Non-pigmented ciliary epithelial cell (primary cell): ENCODE measurements at regions not wholly inside any gene's neighbourhood (a gene's known extent, or its start where the extent isn't known, plus 50 kb on each side); places are given as distances from the start of the nearest gene placed in this dataset.
A peak's percentile ranks its signal among the peaks of the same experiment; 100 is the strongest.
"Not testable (repeated sequence)": the region's sequence is repeated elsewhere in the genome, so short reads cannot be mapped to it uniquely, and the experiment has no call there.

Experiments used
- DNase-seq: peaks from one replicate; pipeline ENCODE4 v3.0.0-alpha.2; 2010; ENCODE audit warnings: low read depth

DNA sequence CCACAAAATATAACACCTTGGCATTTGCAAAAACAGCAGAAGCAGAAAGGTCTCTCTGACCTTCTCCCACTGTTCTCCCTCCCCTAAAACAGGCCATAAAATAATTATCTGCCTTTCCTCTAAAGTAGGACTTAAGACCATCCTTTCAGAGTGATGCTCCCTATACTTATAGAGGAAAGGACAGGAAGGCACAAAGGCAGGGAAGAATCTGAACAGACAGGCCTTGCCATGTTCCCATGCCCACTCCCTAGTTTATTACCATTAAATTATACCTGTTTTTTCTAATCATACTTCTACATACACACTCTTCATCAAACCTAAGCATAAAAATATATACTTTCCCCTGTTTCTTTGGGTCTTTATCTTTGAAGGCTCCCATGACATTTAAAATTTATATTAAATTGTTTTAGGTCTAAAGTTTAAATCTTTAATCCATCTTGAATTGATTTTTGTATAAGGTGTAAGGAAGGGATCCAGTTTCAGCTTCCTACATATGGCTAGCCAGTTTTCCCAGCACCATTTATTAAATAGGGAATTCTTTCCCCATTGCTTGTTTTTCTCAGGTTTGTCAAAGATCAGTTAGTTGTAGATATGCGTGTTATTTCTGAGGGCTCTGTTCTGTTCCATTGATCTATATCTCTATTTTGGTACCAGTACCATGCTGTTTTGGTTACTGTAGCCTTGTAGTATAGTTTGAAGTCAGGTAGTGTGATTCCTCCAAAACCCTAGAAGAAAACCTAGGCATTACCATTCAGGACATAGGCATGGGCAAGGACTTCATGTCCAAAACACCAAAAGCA, 755.8 kb upstream of the ADGRB3 start:
- not testable (repeated sequence) for DNase-seq

- not testable (repeated sequence) for DNase-seq
Measured at GRCh38 chr6:67878216-67878615, 756.9 kb upstream of the ADGRB3 start.

GRCh38 chr6:67877288-67877687, 757.8 kb upstream of the ADGRB3 start:
- no peak for DNase-seq

DNA sequence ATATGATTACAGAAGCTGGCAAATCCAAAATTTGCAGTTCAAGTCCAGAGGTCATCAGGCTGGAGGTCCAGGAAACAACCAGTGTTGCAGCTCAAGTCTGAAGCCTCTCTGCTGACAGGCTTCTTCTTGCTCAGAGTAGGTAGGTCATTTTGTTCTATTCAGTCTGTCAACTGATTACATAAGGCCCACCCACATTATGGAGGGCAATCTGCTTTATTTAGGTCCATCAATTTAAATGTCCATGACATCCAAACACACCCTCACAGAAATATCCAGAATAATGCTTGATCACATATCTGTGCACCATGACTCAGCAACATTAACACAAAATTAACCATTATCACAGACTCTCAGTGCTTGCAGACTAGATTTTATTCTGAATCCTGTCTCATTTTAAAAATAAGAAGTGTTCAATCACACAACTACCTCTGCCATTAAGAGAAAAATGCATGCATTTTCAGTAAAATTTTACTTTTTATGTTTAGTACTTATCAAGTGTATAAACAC, 759.2 kb upstream of the ADGRB3 start:
- no peak for DNase-seq

DNA sequence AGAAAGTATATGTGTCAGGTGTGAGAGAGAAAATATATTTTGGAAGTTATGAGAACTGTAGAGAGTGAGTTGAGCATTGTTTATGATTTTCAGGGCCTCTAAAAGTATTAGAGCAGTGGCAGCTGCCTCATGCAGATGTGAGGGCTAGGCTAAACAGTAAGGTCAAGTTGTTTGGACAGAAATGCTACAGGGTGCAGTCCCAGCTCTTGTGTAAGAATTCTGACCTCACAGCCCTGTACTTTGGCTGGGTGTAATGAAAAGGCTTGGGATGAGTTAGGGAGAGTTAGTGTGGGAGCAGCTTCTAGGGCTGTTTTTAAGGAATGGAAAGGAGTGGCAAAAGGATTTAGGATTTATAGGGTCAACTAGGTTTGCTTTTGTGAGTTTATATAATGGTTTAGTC, 764.8 kb upstream of the ADGRB3 start:
- DNase-seq: no peak

GRCh38 chr6:67863346-67863745, 771.7 kb upstream of the ADGRB3 start:
- DNase-seq: no peak

- DNase-seq: peak; percentile 5
Measured at GRCh38 chr6:67854098-67854497, 781.0 kb upstream of the ADGRB3 start.

DNA sequence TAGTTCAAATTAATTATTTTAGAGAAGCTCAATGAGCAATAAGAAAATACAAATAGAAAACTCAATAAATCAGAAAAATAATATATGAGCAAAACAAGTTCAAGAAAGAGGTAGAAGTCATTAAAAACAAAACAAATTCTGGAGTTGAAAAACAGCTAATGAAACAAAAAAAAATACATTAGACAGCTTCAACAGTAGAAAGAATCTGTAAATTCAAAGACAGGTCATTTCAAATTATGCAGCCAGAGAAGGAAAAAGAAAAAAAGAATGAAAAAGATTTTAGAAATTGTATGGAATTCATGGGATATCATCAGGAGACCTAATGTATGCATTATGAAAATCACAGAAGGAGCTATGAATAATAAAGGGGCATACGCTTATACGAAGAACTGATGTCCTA, 795.3 kb upstream of the ADGRB3 start:
- no peak for DNase-seq

DNA sequence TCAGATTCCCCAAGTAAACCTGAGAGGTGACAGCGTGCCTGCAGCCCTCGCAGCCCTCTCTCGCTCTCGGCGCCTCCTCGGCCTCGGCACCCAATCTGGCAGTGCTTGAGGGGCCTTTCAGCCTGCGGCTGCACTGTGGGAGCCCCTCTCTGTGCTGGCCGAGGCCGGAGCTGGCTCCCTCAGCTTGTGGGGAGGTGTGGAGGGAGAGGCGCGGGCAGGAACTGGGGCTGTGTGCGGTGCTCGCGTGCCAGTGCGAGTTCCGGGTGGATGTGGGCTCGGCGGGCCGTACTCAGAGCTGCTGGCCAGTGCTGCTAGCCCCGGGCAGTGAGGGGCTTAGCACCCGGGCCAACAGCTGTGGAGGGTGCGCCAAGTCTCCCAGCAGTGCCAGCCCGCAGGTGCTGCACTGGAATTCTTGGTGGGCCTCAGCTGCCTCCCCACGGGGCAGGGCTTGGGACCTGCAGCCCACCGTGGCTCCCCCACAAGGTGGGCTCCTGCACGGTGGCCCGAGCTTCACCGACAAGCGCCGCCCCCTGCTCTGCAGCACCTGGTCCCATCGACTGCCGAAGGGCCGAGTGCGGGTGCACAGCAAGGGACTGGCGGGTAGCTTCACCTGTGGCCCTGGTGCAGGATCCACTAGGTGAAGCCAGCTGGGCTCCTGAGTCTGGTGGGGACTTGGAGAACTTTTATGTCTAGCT, 809.7 kb upstream of the ADGRB3 start:
- DNase-seq: no peak

- DNase-seq: no peak
Measured at GRCh38 chr6:67818322-67818721, 816.8 kb upstream of the ADGRB3 start.

DNA sequence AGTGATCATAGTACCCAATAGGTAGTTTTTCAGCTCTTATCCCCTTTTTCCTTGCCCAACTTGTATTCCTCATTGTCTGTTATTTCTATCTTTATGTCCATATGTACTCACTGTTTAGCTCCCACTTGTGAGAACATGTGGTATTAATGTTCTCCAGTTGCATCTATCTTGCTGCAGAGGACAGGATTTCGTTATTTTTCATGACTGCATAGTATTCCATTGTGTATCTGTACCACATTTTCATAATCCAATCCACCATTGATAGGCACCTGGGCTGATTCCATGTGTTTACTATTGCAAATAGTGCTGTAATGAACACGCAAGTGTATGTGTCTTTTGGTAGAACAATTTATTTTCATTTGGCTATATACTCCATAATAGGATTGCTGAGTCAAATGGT, 819.5 kb upstream of the ADGRB3 start:
- DNase-seq: no peak

DNA sequence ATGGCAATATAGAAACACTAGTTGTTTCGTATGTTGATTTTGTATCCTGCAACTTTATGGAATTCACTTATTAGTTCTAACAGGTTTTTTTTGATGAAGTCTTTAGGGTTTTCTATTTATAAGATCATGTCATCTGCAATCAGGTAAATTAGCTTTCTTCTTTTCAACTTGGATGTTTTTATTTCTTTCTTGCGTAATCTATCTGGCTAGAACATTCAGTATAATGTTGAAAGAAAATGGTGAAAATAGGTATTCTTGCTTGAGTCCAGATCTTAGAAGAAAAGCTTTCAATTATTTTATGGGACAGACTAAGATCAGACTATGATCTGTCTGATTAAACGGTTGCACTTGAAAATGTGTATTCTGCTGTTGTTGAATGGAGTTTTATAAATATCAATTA, 820.8 kb upstream of the ADGRB3 start:
- no peak for DNase-seq

DNA sequence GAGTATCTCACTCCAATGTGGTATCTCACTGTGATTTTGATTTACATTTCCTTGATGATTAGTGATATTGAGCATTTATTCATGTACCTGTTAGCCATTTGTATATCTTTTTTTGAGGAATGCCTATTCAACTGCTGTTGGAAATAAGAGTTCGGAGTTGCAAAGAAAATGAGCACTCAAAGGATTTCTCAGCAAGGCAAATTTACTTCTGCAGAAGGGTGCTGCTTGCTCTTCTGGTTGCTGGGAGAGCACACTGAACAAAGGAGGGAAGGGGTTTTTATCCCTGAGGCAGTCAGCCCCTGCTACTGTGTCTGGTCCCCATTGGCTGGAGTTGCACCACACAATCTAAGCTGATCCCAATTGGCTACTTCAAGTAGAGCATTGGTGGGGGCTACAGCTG, 822.4 kb upstream of the ADGRB3 start:
- DNase-seq: no peak

DNA sequence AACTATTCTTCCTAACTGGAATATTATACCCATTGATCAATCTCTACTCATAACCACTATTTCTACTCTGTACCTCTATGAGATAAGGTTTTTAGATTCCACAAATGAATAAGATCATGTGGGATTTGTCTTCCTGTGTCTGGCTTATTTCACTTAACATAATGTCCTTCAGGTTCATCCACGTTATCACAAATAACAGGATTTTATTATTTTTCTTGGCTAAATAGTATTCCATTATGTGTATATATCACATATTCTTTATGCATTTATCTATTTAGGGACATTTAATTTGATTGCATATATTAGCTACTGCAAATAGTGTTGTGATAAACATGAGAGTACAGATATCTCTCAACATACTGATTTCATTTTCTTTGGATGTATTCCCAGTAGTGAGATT, 823.0 kb upstream of the ADGRB3 start:
- DNase-seq: no peak

GRCh38 chr6:67811239-67812037, 823.6 kb upstream of the ADGRB3 start:
- DNase-seq: no peak

DNA sequence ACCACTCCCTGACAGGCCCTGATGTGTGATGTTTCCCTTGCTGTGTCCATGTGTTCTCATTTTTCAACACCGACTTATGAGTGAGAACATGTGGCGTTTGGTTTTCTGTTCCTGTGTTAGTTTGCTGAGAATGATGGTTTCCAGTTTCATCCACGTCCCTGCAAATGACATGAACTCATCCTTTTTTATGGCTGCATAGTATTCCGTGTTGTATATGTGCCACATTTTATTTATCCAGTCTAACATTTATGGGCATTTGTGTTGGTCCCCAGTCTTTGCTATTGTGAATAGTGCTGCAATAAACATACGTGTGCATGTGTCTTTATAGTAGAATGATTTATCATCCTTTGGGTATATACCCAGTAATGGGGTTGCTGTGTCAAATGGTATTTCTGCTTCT, 830.3 kb upstream of the ADGRB3 start:
- DNase-seq: not testable (repeated sequence)

DNA sequence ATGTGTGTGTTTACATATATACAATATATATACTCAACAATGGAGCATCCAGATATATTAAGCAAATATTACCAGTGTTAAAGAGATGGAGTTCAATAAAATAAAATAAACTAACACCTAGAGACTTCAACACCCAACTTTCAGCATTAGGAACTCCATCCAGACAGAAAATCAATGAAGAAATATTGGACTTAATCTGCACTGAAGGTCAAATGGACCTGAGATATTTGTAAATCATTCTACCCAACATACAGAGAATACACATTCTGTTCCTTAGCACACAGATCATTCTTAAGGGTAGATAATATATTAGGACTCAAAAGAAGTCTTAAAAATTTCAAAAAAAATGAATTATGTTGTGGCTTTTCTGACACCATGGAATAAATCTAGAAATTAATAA, 832.3 kb upstream of the ADGRB3 start:
- DNase-seq: no peak

GRCh38 chr6:67792996-67793395, 842.1 kb upstream of the ADGRB3 start:
- no peak for DNase-seq

DNA sequence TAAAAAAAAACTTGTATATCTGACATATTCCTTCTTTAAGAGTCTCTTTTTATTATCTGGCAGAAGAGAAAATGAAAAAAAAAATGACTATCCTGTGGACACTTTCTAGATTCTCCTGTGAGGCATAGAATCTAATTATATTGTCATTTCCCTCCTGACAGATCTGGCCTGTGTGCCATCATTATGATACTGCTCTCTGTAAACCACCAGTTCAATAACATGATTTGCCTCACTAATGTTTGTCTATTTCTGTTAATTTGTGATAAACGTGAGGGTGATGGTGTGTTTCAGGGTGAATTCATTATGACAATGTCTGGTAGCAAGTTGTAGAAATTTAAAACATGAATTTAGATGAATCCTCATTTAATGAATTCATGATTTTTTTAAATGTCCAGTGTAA, 844.5 kb upstream of the ADGRB3 start:
- DNase-seq: no peak

DNA sequence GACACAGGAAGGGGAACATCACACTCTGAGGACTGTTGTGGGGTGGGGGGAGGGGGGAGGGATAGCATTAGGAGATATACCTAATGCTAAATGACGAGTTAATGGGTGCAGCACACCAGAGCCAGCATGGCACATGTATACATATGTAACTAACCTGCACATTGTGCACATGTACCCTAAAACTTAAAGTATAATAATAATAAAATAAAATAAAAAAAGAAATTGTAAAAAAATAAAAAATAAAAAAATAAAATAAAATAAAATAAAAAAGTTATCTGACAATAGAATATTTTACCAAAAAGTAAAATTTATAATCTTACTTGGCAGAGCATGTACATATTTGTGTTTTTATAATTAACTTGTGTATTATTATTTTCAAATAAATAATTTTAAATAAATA, 848.0 kb upstream of the ADGRB3 start:
- DNase-seq: not testable (repeated sequence)

DNA sequence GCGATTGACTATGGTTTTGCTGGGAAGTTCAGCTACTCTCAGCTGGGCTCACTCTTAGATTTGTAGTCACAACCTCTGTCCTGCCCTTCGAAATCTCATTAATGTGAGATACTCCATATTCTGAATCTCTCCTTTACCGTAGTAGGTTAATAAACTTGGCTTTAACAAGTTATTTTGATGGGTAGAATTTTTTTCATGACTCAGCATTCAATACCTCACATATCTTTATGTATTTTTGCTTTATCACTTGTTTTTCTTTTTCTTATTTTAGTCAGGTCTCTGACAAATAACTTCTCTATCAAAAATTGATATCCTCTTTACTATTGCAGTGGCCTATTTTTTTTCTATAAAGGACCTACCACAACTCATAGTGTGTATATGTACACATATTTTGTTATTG, 855.2 kb upstream of the ADGRB3 start:
- DNase-seq: no peak

DNA sequence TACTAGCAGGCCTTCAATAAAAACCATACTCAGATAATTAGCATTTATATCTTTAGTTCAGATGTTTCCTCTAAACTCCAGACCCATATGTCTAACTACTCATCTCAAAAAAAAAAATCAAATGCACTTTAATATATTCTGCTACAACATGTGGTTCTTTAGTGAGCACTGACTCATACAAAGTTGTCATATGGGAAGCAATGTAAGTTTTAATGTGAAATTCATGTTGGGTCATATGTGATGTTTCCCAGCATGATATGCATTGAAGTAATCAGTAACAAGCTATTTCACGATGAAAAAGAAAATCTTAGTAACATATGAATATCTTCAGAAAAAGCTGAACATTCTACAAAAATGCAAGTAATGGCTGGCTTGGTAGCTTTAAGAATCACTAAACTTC, 859.7 kb upstream of the ADGRB3 start:
- DNase-seq: no peak

DNA sequence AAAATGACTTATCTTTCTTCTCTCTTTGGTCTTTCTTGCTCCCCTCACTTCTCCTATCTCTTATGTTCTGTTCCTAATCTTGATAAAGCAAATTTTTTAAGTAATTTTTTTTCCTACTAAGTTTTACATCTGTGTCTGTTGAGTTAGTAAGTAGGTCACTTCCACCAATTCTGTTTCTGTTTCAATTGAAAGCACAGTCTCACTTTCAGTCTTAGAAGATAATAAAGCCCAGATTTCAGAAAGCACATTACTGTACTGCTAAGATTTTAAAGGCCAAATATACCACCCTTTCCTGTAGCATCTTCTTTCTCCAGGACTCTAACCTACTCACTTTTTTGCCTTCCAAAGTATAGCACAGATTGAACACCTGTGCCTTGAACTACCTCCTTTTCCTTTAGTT, 866.1 kb upstream of the ADGRB3 start:
- no peak for DNase-seq
